Fibroblast of pulmonary artery (primary cell): ENCODE measurements at regions not wholly inside any gene's neighbourhood (a gene's known extent, or its start where the extent isn't known, plus 50 kb on each side); places are given as distances from the start of the nearest gene placed in this dataset.
"Not testable (repeated sequence)": the region's sequence is repeated elsewhere in the genome, so short reads cannot be mapped to it uniquely, and the experiment has no call there.

ENCODE experiments used
- DNase-seq: peaks from one replicate; pipeline ENCODE4 v3.0.0-alpha.2; 2010; ENCODE audit warnings: low read depth
- H3K4me3 ChIP-seq: replicated peaks from 2 replicates; pipeline ENCODE4 v1.5.1; 2011; ENCODE audit warnings: low read depth, mild to moderate bottlenecking, control low read depth, low read length, moderate library complexity
- CTCF ChIP-seq: IDR thresholded peaks from 2 replicates; pipeline ENCODE4 v1.5.1; 2011; ENCODE audit warnings: mild to moderate bottlenecking, control low read depth, low read length, inconsistent platforms; ENCODE audit errors: missing control alignments

- no peak for TF ChIP-seq CTCF
- H3K4me3 ChIP-seq: no peak overlapping the region
- no peak for DNase-seq
These were observed 517.5 kb upstream of the FAM174A start for GRCh38 chr5:100017520-100018262.

GRCh38 chr5:100013305-100013704 is 521.9 kb upstream of the FAM174A start:
- H3K4me3 ChIP-seq, DNase-seq: not testable (repeated sequence)

- DNase-seq, H3K4me3 ChIP-seq: not testable (repeated sequence)
These were observed 524.0 kb upstream of the FAM174A start for GRCh38 chr5:100011160-100011559.

- no peak for TF ChIP-seq CTCF
- no peak overlapping the region for H3K4me3 ChIP-seq
- no peak for DNase-seq
These were observed 530.2 kb upstream of the FAM174A start for GRCh38 chr5:100004969-100005368.

GRCh38 chr5:99998319-99998718 is 536.9 kb upstream of the FAM174A start:
- TF ChIP-seq CTCF: no peak
- H3K4me3 ChIP-seq: no peak overlapping the region
- DNase-seq: no peak

GRCh38 chr5:99995407-99995806 is 539.8 kb upstream of the FAM174A start:
- DNase-seq: no peak
- no peak overlapping the region for H3K4me3 ChIP-seq
- TF ChIP-seq CTCF: no peak

- H3K4me3 ChIP-seq: no peak overlapping the region
- no peak for TF ChIP-seq CTCF
- DNase-seq: no peak
These were observed 561.4 kb upstream of the FAM174A start for GRCh38 chr5:99973779-99974178.

- no peak overlapping the region for H3K4me3 ChIP-seq
- TF ChIP-seq CTCF: no peak
- no peak for DNase-seq
These were observed 579.2 kb upstream of the FAM174A start for GRCh38 chr5:99955962-99956361.
